KG1 (cell line): ENCODE measurements at regions not wholly inside any gene's neighbourhood (a gene's known extent, or its start where the extent isn't known, plus 50 kb on each side); places are given as distances from the start of the nearest gene placed in this dataset.
"Not testable (repeated sequence)": the region's sequence is repeated elsewhere in the genome, so short reads cannot be mapped to it uniquely, and the experiment has no call there.

ENCODE experiments used
- DNase-seq: peaks from one replicate; lab custom pipeline; 2025; lab: John Stamatoyannopoulos, UW

GRCh38 chr3:10703875-10704274 lies 112.2 kb upstream of the SLC6A11 start:
- no peak for DNase-seq

- DNase-seq: no peak
Observed at GRCh38 chr3:10706156-10706739, 109.8 kb upstream of the SLC6A11 start.

- no peak for DNase-seq
Observed at GRCh38 chr3:10706740-10707399, 109.2 kb upstream of the SLC6A11 start.

- no peak for DNase-seq
Observed at GRCh38 chr3:10707400-10708215, 108.4 kb upstream of the SLC6A11 start.

- no peak for DNase-seq
Observed at GRCh38 chr3:10708216-10708893, 107.7 kb upstream of the SLC6A11 start.

- no peak for DNase-seq
Observed at GRCh38 chr3:10709110-10709781, 106.8 kb upstream of the SLC6A11 start.

- DNase-seq: no peak
Observed at GRCh38 chr3:10712121-10712520, 103.9 kb upstream of the SLC6A11 start.

GRCh38 chr3:10713656-10714055 lies 102.4 kb upstream of the SLC6A11 start:
- DNase-seq: no peak

GRCh38 chr3:10715886-10716285 lies 100.1 kb upstream of the SLC6A11 start:
- no peak for DNase-seq

GRCh38 chr3:10716964-10717363 lies 99.1 kb upstream of the SLC6A11 start:
- no peak for DNase-seq

GRCh38 chr3:10717756-10718155 lies 98.3 kb upstream of the SLC6A11 start:
- no peak for DNase-seq

- no peak for DNase-seq
Observed at GRCh38 chr3:10721101-10721500, 94.9 kb upstream of the SLC6A11 start.

GRCh38 chr3:10722911-10723310 lies 93.1 kb upstream of the SLC6A11 start:
- DNase-seq: no peak

GRCh38 chr3:10723991-10724390 lies 92.0 kb upstream of the SLC6A11 start:
- no peak for DNase-seq

GRCh38 chr3:10725067-10725466 lies 91.0 kb upstream of the SLC6A11 start:
- DNase-seq: no peak

GRCh38 chr3:10725846-10726245 lies 90.2 kb upstream of the SLC6A11 start:
- DNase-seq: no peak

GRCh38 chr3:10726787-10727186 lies 89.2 kb upstream of the SLC6A11 start:
- DNase-seq: no peak

GRCh38 chr3:10729439-10729838 lies 86.6 kb upstream of the SLC6A11 start:
- no peak for DNase-seq

GRCh38 chr3:10732292-10732691 lies 83.7 kb upstream of the SLC6A11 start:
- no peak for DNase-seq

GRCh38 chr3:10733297-10733696 lies 82.7 kb upstream of the SLC6A11 start:
- no peak for DNase-seq

GRCh38 chr3:10736444-10736843 lies 79.6 kb upstream of the SLC6A11 start:
- DNase-seq: not testable (repeated sequence)

- DNase-seq: no peak
Observed at GRCh38 chr3:10737785-10738184, 78.2 kb upstream of the SLC6A11 start.
